Muscle layer of duodenum (tissue), 2 donors: ENCODE measurements at regions not wholly inside any gene's neighbourhood (a gene's known extent, or its start where the extent isn't known, plus 50 kb on each side); places are given as distances from the start of the nearest gene placed in this dataset.

ENCODE experiments used
- H3K27ac ChIP-seq: one replicate; pipeline ENCODE4 v1.7.0; 2013; ENCODE audit warnings: mild to moderate bottlenecking, low read length
- H3K27me3 ChIP-seq: one replicate; pipeline ENCODE4 v1.7.0; 2013; ENCODE audit warnings: low read depth, mild to moderate bottlenecking, control low read depth, low read length
- H3K36me3 ChIP-seq, 2 donors: one replicate each; pipeline ENCODE4 v1.7.0; 2013; ENCODE audit warnings: low read length in 2 of 2, control low read depth in 1 of 2, mild to moderate bottlenecking in 1 of 2; ENCODE audit not compliant: insufficient read depth in 2 of 2, control insufficient read depth in 1 of 2
- H3K4me1 ChIP-seq, 2 donors: one replicate each; pipeline ENCODE4 v1.7.0; 2013; ENCODE audit warnings: low read length in 2 of 2, mild to moderate bottlenecking in 2 of 2, control low read depth in 1 of 2, moderate library complexity in 1 of 2; ENCODE audit not compliant: insufficient read depth in 2 of 2, control insufficient read depth in 1 of 2
- H3K4me3 ChIP-seq, 2 donors: one replicate each; pipeline ENCODE4 v1.7.0; 2013; ENCODE audit warnings: low read length in 2 of 2, low read depth in 1 of 2, mild to moderate bottlenecking in 1 of 2
- H3K9me3 ChIP-seq, 2 donors: one replicate each; pipeline ENCODE4 v1.7.0; 2013; ENCODE audit warnings: low read length in 2 of 2, control low read depth in 1 of 2, mild to moderate bottlenecking in 1 of 2; ENCODE audit not compliant: control insufficient read depth in 1 of 2
- donor health status: healthy.

DNA sequence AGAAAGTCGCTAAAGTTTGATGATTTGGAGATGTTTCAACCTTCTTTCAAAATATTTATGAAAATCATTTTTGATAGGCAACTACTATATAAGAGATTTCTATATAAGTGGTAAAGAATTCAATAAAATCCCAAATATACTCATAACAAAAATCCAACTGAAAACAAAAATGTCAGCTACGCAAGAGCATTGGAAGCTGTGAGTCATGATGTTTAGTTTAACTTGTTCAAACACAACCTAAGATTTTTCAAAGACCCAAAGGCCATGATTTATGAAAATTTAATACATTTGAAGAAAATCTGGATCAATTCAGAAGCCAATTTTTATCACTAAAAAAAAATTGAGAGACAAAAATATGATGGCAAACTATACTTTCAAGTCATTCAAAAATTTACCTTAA is 226.6 kb downstream of the MZT1 start:
- Histone ChIP-seq H3K27ac (no peak overlapping the region), H3K4me1 (no peaks in the 10 kb centered on the region), H3K9me3 (no peaks in the 10 kb centered on the region), H3K27me3 (no peaks in the 10 kb centered on the region), H3K4me3 (no peak overlapping the region), H3K36me3 (no peaks in the 10 kb centered on the region)

DNA sequence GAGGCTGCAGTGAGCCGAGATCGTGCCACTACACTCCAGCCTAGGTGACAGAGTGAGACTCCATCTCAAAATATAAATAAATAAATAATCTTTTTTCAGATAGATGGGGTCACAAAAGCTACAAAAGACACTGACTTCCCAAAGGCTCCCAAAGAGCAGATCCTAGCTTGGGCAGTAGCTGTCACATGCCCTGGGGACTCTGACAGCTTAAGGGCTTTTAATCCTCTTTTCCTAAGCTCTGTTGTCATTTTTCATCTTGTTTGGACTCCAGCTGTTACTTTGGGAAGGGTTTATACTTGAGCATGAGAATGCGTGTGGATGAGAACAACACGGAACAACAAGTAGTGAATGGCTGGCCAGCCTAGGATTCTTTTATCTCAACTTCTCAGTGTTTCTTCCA is 231.7 kb downstream of the MZT1 start:
- Histone ChIP-seq H3K9me3 (no peaks in the 10 kb centered on the region), H3K36me3 (no peaks in the 10 kb centered on the region), H3K27ac (no peak overlapping the region), H3K27me3 (no peaks in the 10 kb centered on the region), H3K4me1 (no peaks in the 10 kb centered on the region), H3K4me3 (no peak overlapping the region)

DNA sequence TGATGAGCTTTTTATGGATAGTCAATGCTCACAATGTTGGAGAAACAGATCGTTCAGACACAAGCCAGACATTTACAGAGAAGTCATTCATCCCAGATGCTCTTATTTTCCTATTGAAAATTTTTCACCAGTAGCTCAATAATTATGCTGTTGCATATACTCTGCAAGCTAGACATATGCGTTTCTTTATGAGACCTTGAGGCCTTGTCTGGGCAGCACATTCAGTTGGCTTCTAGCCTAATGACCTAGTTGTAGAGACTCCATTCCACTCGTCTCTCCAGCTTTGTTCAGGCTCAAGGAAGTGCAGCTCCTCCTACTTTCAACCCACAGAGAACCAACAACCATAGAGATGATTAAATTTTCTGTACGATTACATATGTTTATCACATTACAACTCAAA is 237.7 kb downstream of the MZT1 start:
- H3K36me3 ChIP-seq: no peaks in the 10 kb centered on the region
- H3K9me3 ChIP-seq: no peaks in the 10 kb centered on the region
- H3K4me1 ChIP-seq: no peaks in the 10 kb centered on the region
- no peak overlapping the region for H3K27ac ChIP-seq
- no peak overlapping the region for H3K4me3 ChIP-seq
- H3K27me3 ChIP-seq: no peaks in the 10 kb centered on the region

- Histone ChIP-seq H3K36me3 (no peaks in the 10 kb centered on the region), H3K27ac (no peak overlapping the region), H3K27me3 (no peaks in the 10 kb centered on the region), H3K4me1 (peaks cover 0 to 4% of the 10 kb centered on the region in 2 donors), H3K4me3 (no peak overlapping the region), H3K9me3 (peaks cover 0 to 4% of the 10 kb centered on the region in 2 donors)
These were observed 254.1 kb downstream of the MZT1 start for GRCh38 chr13:72473321-72473720.

GRCh38 chr13:72469906-72470305 is 257.5 kb downstream of the MZT1 start:
- no peaks in the 10 kb centered on the region for H3K27me3 ChIP-seq
- H3K36me3 ChIP-seq: no peaks in the 10 kb centered on the region
- H3K27ac ChIP-seq: no peak overlapping the region
- no peak overlapping the region for H3K4me3 ChIP-seq
- no peaks in the 10 kb centered on the region for H3K9me3 ChIP-seq
- H3K4me1 ChIP-seq: peaks cover 0 to 4% of the 10 kb centered on the region in 2 donors

DNA sequence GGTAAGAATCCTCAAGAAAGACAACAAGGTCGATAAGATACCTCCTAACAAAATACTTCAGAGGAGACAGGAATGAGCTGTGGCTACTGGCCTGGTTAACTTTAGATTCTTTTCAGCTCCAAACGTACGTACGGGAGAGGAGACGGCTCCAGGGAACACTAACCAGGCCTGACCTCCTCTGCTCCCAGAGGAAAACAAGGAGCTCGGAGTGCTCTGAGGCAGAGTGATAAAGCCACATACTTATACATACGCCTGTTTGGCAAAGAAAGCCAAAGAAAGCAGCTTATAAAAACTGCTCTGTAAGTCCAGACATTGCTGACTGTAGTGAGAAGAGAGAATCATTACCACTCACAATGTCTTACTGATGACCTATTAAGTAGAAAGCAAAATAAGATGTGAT is 263.9 kb downstream of the MZT1 start:
- no peak overlapping the region for H3K27ac ChIP-seq
- H3K4me3 ChIP-seq: no peak overlapping the region
- H3K4me1 ChIP-seq: peaks cover 0 to 9% of the 10 kb centered on the region in 2 donors
- no peaks in the 10 kb centered on the region for H3K9me3 ChIP-seq
- no peaks in the 10 kb centered on the region for H3K36me3 ChIP-seq
- no peaks in the 10 kb centered on the region for H3K27me3 ChIP-seq

- no peak overlapping the region for H3K27ac ChIP-seq
- no peak overlapping the region for H3K4me3 ChIP-seq
- no peaks in the 10 kb centered on the region for H3K27me3 ChIP-seq
- H3K36me3 ChIP-seq: no peaks in the 10 kb centered on the region
- H3K4me1 ChIP-seq: peaks cover 0 to 9% of the 10 kb centered on the region in 2 donors
- no peaks in the 10 kb centered on the region for H3K9me3 ChIP-seq
These were observed 264.7 kb downstream of the MZT1 start for GRCh38 chr13:72462726-72463125.

- Histone ChIP-seq H3K36me3 (no peaks in the 10 kb centered on the region), H3K27me3 (no peaks in the 10 kb centered on the region), H3K27ac (no peak overlapping the region), H3K4me3 (no peak overlapping the region), H3K4me1 (peaks cover 0 to 9% of the 10 kb centered on the region in 2 donors), H3K9me3 (no peaks in the 10 kb centered on the region)
These were observed 265.3 kb downstream of the MZT1 start for GRCh38 chr13:72462166-72462565.

DNA sequence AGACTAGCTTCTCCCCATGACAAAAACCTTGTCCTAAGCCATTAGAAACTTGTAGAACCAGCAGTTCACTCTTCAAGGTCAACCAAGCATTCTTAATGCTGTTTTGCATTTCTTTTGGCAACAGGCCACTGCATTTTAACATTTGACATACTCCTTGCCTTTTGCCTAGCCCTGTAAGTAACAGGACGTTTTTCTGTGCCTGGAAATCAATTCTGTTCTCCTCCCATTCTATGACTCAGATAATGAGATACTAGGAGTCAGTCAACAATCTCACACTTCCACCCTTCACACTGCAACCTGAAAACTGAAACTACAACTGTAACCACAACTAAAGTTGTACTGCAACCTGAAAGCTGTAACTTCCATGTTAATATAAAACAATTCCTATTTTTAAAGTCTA is 268.7 kb downstream of the MZT1 start:
- Histone ChIP-seq H3K4me1 (peaks cover 0 to 9% of the 10 kb centered on the region in 2 donors), H3K9me3 (no peaks in the 10 kb centered on the region), H3K4me3 (no peak overlapping the region), H3K27me3 (no peaks in the 10 kb centered on the region), H3K36me3 (no peaks in the 10 kb centered on the region), H3K27ac (no peak overlapping the region)

DNA sequence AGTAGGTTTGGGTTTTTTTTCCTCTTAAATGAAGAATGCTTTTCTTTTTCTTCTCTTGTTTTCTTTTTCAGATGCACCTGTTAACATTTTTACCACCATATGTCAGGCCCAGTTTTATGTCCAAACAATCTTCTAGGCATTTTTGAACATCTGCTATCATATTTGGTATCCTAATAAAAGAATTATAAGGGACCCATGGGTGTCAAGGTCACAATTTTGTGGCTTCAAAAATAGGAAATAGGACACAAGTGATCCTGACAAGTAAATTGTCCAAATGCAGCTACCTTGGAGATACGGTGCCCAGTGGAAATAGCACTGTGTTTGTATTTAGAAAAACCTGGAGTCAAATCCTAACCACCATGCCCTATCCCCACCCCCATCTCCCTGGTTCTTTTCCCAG is 270.3 kb downstream of the MZT1 start:
- Histone ChIP-seq H3K4me1 (peaks cover 0 to 3% of the 10 kb centered on the region in 2 donors), H3K27me3 (no peaks in the 10 kb centered on the region), H3K36me3 (no peaks in the 10 kb centered on the region), H3K9me3 (no peaks in the 10 kb centered on the region), H3K27ac (no peak overlapping the region), H3K4me3 (no peak overlapping the region)

- Histone ChIP-seq H3K27me3 (no peaks in the 10 kb centered on the region), H3K4me3 (no peak overlapping the region), H3K4me1 (no peaks in the 10 kb centered on the region), H3K9me3 (no peaks in the 10 kb centered on the region), H3K27ac (no peak overlapping the region), H3K36me3 (no peaks in the 10 kb centered on the region)
These were observed 270.9 kb downstream of the MZT1 start for GRCh38 chr13:72456486-72456885.

DNA sequence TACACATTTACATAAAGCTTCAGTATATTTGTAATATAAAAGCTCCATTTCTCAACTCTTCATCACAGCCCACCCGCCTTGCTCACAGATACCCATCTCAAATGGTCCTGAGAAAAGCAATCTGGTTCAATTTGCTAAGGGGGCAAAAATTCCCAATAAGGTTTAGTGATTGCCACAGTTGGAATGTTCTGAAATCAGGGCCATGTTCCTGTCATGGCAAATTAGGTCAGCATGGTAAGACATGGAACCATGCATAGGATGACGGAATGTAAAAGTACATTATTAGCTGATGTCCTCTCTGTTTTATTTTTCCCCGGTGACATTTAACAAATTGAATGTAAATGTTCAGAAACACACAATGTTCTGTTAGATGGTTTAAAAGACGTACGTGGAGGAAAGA is 274.3 kb downstream of the MZT1 start:
- H3K36me3 ChIP-seq: no peaks in the 10 kb centered on the region
- no peaks in the 10 kb centered on the region for H3K4me1 ChIP-seq
- H3K27me3 ChIP-seq: no peaks in the 10 kb centered on the region
- H3K27ac ChIP-seq: no peak overlapping the region
- no peak overlapping the region for H3K4me3 ChIP-seq
- H3K9me3 ChIP-seq: peaks cover 0 to 1% of the 10 kb centered on the region in 2 donors
